Immature natural killer cell (primary cell): ENCODE measurements at regions not wholly inside any gene's neighbourhood (a gene's known extent, or its start where the extent isn't known, plus 50 kb on each side); places are given as distances from the start of the nearest gene placed in this dataset.

ENCODE experiments used
- DNase-seq, 3 donors: peaks; one replicate each; pipeline ENCODE4 v3.0.0; 2022; ENCODE audit warnings: mixed read lengths in 1 of 3
- H3K27ac Mint-ChIP-seq, 6 donors: one replicate each; pipeline ENCODE4 v1.8.0; 2020; ENCODE audit warnings: mixed read lengths in 6 of 6, mild to moderate bottlenecking in 5 of 6, inconsistent platforms in 4 of 6, moderate library complexity in 3 of 6
- H3K27me3 Mint-ChIP-seq, 3 donors: one replicate each; pipeline ENCODE4 v1.8.0; 2020 to 2021; ENCODE audit warnings: low read depth in 3 of 3, mild to moderate bottlenecking in 3 of 3, mixed read lengths in 3 of 3, moderate library complexity in 3 of 3, inconsistent platforms in 1 of 3
- H3K36me3 Mint-ChIP-seq, 3 donors: one replicate each; pipeline ENCODE4 v1.8.0; 2020; ENCODE audit warnings: mixed read lengths in 3 of 3, inconsistent platforms in 2 of 3, mild to moderate bottlenecking in 2 of 3
- H3K4me1 Mint-ChIP-seq, 2 donors: one replicate each; pipeline ENCODE4 v1.8.0; 2020; ENCODE audit warnings: inconsistent platforms in 2 of 2, mild to moderate bottlenecking in 2 of 2, mixed read lengths in 2 of 2, moderate library complexity in 1 of 2
- H3K4me3 Mint-ChIP-seq, 5 donors: one replicate each; pipeline ENCODE4 v1.8.0; 2020; ENCODE audit warnings: mild to moderate bottlenecking in 5 of 5, mixed read lengths in 5 of 5, inconsistent platforms in 3 of 5, moderate library complexity in 3 of 5
- H3K9me3 Mint-ChIP-seq, 6 donors: one replicate each; pipeline ENCODE4 v1.8.0; 2020; ENCODE audit warnings: mild to moderate bottlenecking in 6 of 6, mixed read lengths in 6 of 6, inconsistent platforms in 4 of 6, moderate library complexity in 3 of 6

GRCh38 chr5:34606101-34606500 is 50.0 kb upstream of the RAI14 start:
- no peak for DNase-seq
- no peaks in the 10 kb centered on the region for H3K36me3 Mint-ChIP-seq
- no peaks in the 10 kb centered on the region for H3K9me3 Mint-ChIP-seq
- H3K4me1 Mint-ChIP-seq = peaks cover 0 to 5% of the 10 kb centered on the region in 2 donors
- peaks cover 2 to 3% (median 2%) of the 10 kb centered on the region in 3 donors for H3K27me3 Mint-ChIP-seq
- H3K4me3 Mint-ChIP-seq = no peak overlapping the region
- H3K27ac Mint-ChIP-seq = no peak overlapping the region
